ENCODE measurements at regions not wholly inside any gene's neighbourhood (a gene's known extent, or its start where the extent isn't known, plus 50 kb on each side); places are given as distances from the start of the nearest gene placed in this dataset.

DNA sequence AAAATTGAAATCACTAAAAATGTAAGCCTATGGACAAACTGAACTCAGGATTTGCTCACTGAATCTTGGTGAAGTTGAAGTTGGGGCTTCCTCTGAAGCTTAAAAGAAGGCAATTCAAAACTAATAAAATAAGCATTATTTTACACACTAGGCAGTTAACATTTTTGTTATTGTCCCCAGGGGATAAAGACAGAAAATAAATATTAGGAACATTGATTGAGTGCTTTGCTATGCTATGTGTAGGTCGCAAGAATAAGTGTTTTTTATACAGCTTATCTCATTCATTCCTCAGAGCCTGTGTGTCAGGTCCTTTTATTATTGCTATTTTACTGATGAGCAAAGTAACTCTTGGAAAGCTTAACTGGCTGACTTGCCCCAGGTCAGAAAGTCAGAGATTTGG, 82.2 kb downstream of the ZNF608 start:
- 85 to 98% (median 93%) methylated on average over 1 of the region's 1 CpG for WGBS, 5 donors
- intact Hi-C loops (cut with DNase I; ENCODE audit: low total_unique reads), result no loop called here

DNA sequence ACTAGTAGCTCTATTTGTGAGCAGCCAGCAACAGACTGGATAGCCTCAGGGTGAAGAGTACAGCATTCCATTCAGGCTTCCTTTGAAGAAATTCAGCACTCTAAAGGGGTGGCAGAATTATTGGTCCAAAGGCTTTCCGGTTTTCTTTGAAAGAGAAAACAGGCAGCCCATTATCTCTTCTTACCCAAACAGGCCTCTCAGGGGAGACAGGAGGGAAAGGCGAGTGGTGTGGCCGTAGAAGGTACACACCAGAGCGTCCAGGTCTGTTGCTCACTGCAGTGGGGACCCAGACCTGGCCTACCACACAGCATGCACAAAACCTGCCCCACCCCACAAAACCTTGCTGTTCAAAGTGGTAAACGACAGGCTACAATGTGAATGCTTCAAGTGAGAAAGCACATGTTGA, 83.3 kb downstream of the ZNF608 start:
- no peak overlapping the region for H3K4me3 ChIP-seq
- no peaks in the 10 kb centered on the region for H3K36me3 ChIP-seq
- intact Hi-C loops (cut with DNase I; ENCODE audit: low total_unique reads), result no loop called here
- no peaks in the 10 kb centered on the region for H3K9me3 ChIP-seq
- no peaks in the 10 kb centered on the region for H3K27me3 ChIP-seq (replicated peaks in 1 of 7)
- DNase-seq, result no peak
- TF ChIP-seq, protein P1, sequence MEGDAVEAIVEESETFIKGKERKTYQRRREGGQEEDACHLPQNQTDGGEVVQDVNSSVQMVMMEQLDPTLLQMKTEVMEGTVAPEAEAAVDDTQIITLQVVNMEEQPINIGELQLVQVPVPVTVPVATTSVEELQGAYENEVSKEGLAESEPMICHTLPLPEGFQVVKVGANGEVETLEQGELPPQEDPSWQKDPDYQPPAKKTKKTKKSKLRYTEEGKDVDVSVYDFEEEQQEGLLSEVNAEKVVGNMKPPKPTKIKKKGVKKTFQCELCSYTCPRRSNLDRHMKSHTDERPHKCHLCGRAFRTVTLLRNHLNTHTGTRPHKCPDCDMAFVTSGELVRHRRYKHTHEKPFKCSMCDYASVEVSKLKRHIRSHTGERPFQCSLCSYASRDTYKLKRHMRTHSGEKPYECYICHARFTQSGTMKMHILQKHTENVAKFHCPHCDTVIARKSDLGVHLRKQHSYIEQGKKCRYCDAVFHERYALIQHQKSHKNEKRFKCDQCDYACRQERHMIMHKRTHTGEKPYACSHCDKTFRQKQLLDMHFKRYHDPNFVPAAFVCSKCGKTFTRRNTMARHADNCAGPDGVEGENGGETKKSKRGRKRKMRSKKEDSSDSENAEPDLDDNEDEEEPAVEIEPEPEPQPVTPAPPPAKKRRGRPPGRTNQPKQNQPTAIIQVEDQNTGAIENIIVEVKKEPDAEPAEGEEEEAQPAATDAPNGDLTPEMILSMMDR (IDR thresholded peaks at IDR 0.05 in 8 of 11, conservative IDR thresholded peaks at IDR 0.05 in 3 of 11), result no peak
- no peak for TF ChIP-seq POLR2AphosphoS5 (IDR thresholded peaks at IDR 0.05)
- no peak for TF ChIP-seq POLR2A (IDR thresholded peaks at IDR 0.05)
- H3K4me1 ChIP-seq, result peaks cover 0 to 42% (median 17%) of the 10 kb centered on the region in 6 donors
- WGBS, 5 donors, result 80 to 98% (median 93%) methylated on average over 5 of the region's 5 CpGs
- no peak overlapping the region for H3K27ac ChIP-seq

More for the DNA sequence above, 82.2 kb downstream of the ZNF608 start:
- Histone ChIP-seq H3K4me1 (peaks cover 0 to 36% (median 8%) of the 10 kb centered on the region in 6 donors), H3K36me3 (no peaks in the 10 kb centered on the region), H3K27ac (no peak overlapping the region), H3K4me3 (no peak overlapping the region), H3K9me3 (no peaks in the 10 kb centered on the region), H3K27me3 (replicated peaks in 1 of 7) (no peaks in the 10 kb centered on the region)
- TF ChIP-seq POLR2AphosphoS5 (IDR thresholded peaks at IDR 0.05), result no peak
- no peak for TF ChIP-seq POLR2A (IDR thresholded peaks at IDR 0.05)
- TF ChIP-seq, protein P1 (IDR thresholded peaks at IDR 0.05 in 8 of 11, conservative IDR thresholded peaks at IDR 0.05 in 3 of 11), result no peak
- DNase-seq, result no peak

GRCh38 chr5:124662181-124662781, 84.2 kb downstream of the ZNF608 start:
- TF ChIP-seq, protein P1 (IDR thresholded peaks at IDR 0.05 in 8 of 11, conservative IDR thresholded peaks at IDR 0.05 in 3 of 11), result no peak
- TF ChIP-seq POLR2A (IDR thresholded peaks at IDR 0.05), result no peak
- no peak for TF ChIP-seq POLR2AphosphoS5 (IDR thresholded peaks at IDR 0.05)
- H3K9me3 ChIP-seq, result no peaks in the 10 kb centered on the region
- no peak overlapping the region for H3K4me3 ChIP-seq
- no peak overlapping the region for H3K27ac ChIP-seq
- H3K4me1 ChIP-seq, result peaks cover 0 to 46% (median 17%) of the 10 kb centered on the region in 6 donors
- no peak for DNase-seq
- 81 to 91% (median 88%) methylated on average over 9 of the region's 9 CpGs for WGBS, 5 donors
- H3K36me3 ChIP-seq, result no peaks in the 10 kb centered on the region
- intact Hi-C loops (cut with DNase I; ENCODE audit: low total_unique reads), result no loop called here
- no peaks in the 10 kb centered on the region for H3K27me3 ChIP-seq (replicated peaks in 1 of 7)

GRCh38 chr5:124661317-124662141, 84.9 kb downstream of the ZNF608 start:
- no peak for DNase-seq
- Histone ChIP-seq H3K4me3 (no peak overlapping the region), H3K4me1 (peaks cover 0 to 52% (median 17%) of the 10 kb centered on the region in 6 donors), H3K36me3 (no peaks in the 10 kb centered on the region), H3K27me3 (replicated peaks in 1 of 7) (no peaks in the 10 kb centered on the region), H3K9me3 (no peaks in the 10 kb centered on the region), H3K27ac (no peak overlapping the region)
- TF ChIP-seq, protein P1 (IDR thresholded peaks at IDR 0.05 in 8 of 11, conservative IDR thresholded peaks at IDR 0.05 in 3 of 11), result no peak
- TF ChIP-seq POLR2AphosphoS5 (IDR thresholded peaks at IDR 0.05) (no peak), POLR2A (IDR thresholded peaks at IDR 0.05) (no peak)
- 75 to 88% (median 86%) methylated on average over 7 of the region's 7 CpGs for WGBS, 5 donors
- intact Hi-C loops (cut with DNase I; ENCODE audit: low total_unique reads), result no loop called here

Data from spleen (tissue), 11 donors.